Endothelial cell of umbilical vein (primary cell): ENCODE measurements at regions not wholly inside any gene's neighbourhood (a gene's known extent, or its start where the extent isn't known, plus 50 kb on each side); places are given as distances from the start of the nearest gene placed in this dataset.
A peak's percentile ranks its signal among the peaks of the same experiment; 100 is the strongest.

ENCODE experiments used
- BruUV-seq: library from RNA; stranded (reverse); fragments of 400-500 nt; replicated peaks from 2 replicates; lab custom pipeline; 2021; lab: Mats Ljungman, UMichigan
- CTCF ChIA-PET: fragments of 300-600, 350-600 bp; sonication (Branson Sonifier 250); formaldehyde crosslinking; loops from one replicate; lab custom pipeline; 2021; ENCODE audit warnings: antibody characterized with exemption, inconsistent platforms; lab: Charles Lee
- POLR2A ChIA-PET: fragments of 300-600, 350-600 bp; sonication (Branson Sonifier 250); formaldehyde crosslinking; loops from one replicate; lab custom pipeline; 2021; ENCODE audit warnings: antibody characterized with exemption, inconsistent platforms; lab: Charles Lee
- DNase-seq: peaks from one replicate; pipeline ENCODE4 v3.0.0-alpha.2; 2011; ENCODE audit warnings: low read depth, low spot score
- FAIRE-seq: peaks from 2 replicates; lab custom pipeline; 2011; peaks lifted over from hg19 to GRCh38; lab: Jason Lieb, UNC
- H2AFZ ChIP-seq: 2 replicates; pipeline ENCODE4 v1.6.0; 2012; ENCODE audit warnings: low read depth, low read length, control low read depth, inconsistent platforms
- H3K27ac ChIP-seq: 2 replicates; pipeline ENCODE4 v1.5.1; 2011; ENCODE audit warnings: low read depth, mild to moderate bottlenecking, control low read depth, low read length, moderate library complexity; ENCODE audit not compliant: insufficient read depth
- H3K27me3 ChIP-seq, 2 experiments: 2 replicates each; pipeline versions ENCODE4 v1.6.0 to v1.6.1; 2011; ENCODE audit warnings: low read length in 2 of 2, mixed read lengths in 1 of 2; ENCODE audit not compliant: control insufficient read depth in 2 of 2, insufficient read depth in 2 of 2
- H3K36me3 ChIP-seq, 2 experiments: 2 replicates in 1 of 2; 3 replicates in 1 of 2; pipeline ENCODE4 v1.5.1; 2011; ENCODE audit warnings: low read length in 2 of 2, mild to moderate bottlenecking in 1 of 2, moderate library complexity in 1 of 2; ENCODE audit not compliant: control insufficient read depth in 2 of 2, insufficient read depth in 2 of 2; ENCODE audit errors: extremely low read depth in 1 of 2
- H3K4me1 ChIP-seq: 3 replicates; pipeline ENCODE4 v1.5.1; 2011; ENCODE audit warnings: mild to moderate bottlenecking, low read length; ENCODE audit not compliant: control insufficient read depth, insufficient read depth; ENCODE audit errors: extremely low read depth
- H3K4me2 ChIP-seq: 2 replicates; pipeline ENCODE4 v1.6.1; 2011; ENCODE audit warnings: low read length, control low read depth, mixed read lengths; ENCODE audit not compliant: insufficient read depth
- H3K4me3 ChIP-seq, 3 experiments: fragments of 200-600 bp in 1 of 3; sonication (generic), shearing (Covaris generic) in 1 of 3; replicated peaks in 1 of 3; 2 replicates each; pipeline ENCODE4 v1.5.1; 2011 to 2016; ENCODE audit warnings: control low read depth in 3 of 3, low read length in 3 of 3, mild to moderate bottlenecking in 2 of 3, inconsistent platforms in 1 of 3, low read depth in 1 of 3, moderate library complexity in 1 of 3; ENCODE audit not compliant: insufficient read depth in 1 of 3
- H3K79me2 ChIP-seq: 2 replicates; pipeline ENCODE4 v1.6.0; 2012; ENCODE audit warnings: low read length, inconsistent platforms; ENCODE audit not compliant: control insufficient read depth, insufficient read depth
- H3K9ac ChIP-seq: replicated peaks from 2 replicates; pipeline ENCODE3; 2011; ENCODE audit warnings: low read length, control low read depth; ENCODE audit not compliant: insufficient read depth; ENCODE audit errors: extremely low read depth
- H3K9me1 ChIP-seq: replicated peaks from 3 replicates; pipeline ENCODE4 v1.6.0; 2011; ENCODE audit warnings: mild to moderate bottlenecking, low read length; ENCODE audit not compliant: control insufficient read depth, insufficient read depth; ENCODE audit errors: extremely low read depth
- H3K9me3 ChIP-seq: replicated peaks from 2 replicates; pipeline ENCODE4 v1.5.1; 2012; ENCODE audit warnings: low read length, inconsistent platforms; ENCODE audit not compliant: control insufficient read depth, insufficient read depth
- H4K20me1 ChIP-seq: replicated peaks from 2 replicates; pipeline ENCODE3; 2011; ENCODE audit warnings: mild to moderate bottlenecking, low read length; ENCODE audit not compliant: control insufficient read depth, insufficient read depth; ENCODE audit errors: extremely low read depth
- EZH2 ChIP-seq: IDR thresholded peaks from 2 replicates; pipeline ENCODE4 v1.6.1; 2012; ENCODE audit warnings: borderline replicate concordance, low read depth, mild to moderate bottlenecking, moderate library complexity, low read length, inconsistent platforms; ENCODE audit not compliant: severe bottlenecking
- FOS ChIP-seq: IDR thresholded peaks from 2 replicates; pipeline ENCODE4 v1.6.1; 2011; ENCODE audit warnings: mild to moderate bottlenecking, low read length, moderate library complexity, borderline replicate concordance; ENCODE audit not compliant: insufficient read depth
- GATA2 ChIP-seq: IDR thresholded peaks from 2 replicates; pipeline ENCODE4 v1.7.0; 2011; ENCODE audit warnings: low read depth, mild to moderate bottlenecking, moderate library complexity, mixed read lengths, low read length; ENCODE audit not compliant: insufficient read length, insufficient read depth
- JUN ChIP-seq: IDR thresholded peaks from 2 replicates; pipeline ENCODE4 v1.6.1; 2011; ENCODE audit warnings: borderline replicate concordance, low read depth; ENCODE audit not compliant: insufficient read length, insufficient read depth
- MYC ChIP-seq: IDR thresholded peaks from one replicate; pipeline ENCODE4 v1.6.1; 2011; ENCODE audit warnings: mild to moderate bottlenecking, low read depth, low read length
- POLR2A ChIP-seq: IDR thresholded peaks from 2 replicates; pipeline ENCODE4 v1.6.1; 2012; ENCODE audit warnings: low read depth, mild to moderate bottlenecking, control low read depth, low read length
- POLR2AphosphoS5 ChIP-seq: IDR thresholded peaks from 2 replicates; pipeline ENCODE4 v1.6.1; 2012; ENCODE audit warnings: low read depth, mild to moderate bottlenecking, control low read depth, low read length, moderate library complexity; ENCODE audit not compliant: insufficient read depth
- dilution Hi-C: fragments of 300-500 bp; cut with MboI; formaldehyde crosslinking; loops from one replicate; pipeline ENCODE4 v1.15.0; 2019; ENCODE audit warnings: low sequenced_read_pairs; ENCODE audit not compliant: extremely low pct_ligation_motif_present
- intact Hi-C: fragments of 100-400 bp; cut with micrococcal nuclease; formaldehyde crosslinking; loops from one replicate; pipeline ENCODE4 v1.10.0; 2022
- TF ChIP-seq, protein P1 (sequence below): IDR thresholded peaks from 2 replicates; pipeline ENCODE4 v1.6.1; 2011; ENCODE audit not compliant: insufficient read depth, insufficient read length
- TF ChIP-seq, protein P2 (sequence below), 2 donors: IDR thresholded peaks; 1 replicate in 1 of 2; 2 replicates in 1 of 2; pipeline ENCODE4 v1.5.1; 2011; ENCODE audit warnings: low read length in 2 of 2, mild to moderate bottlenecking in 2 of 2, moderate library complexity in 2 of 2, control low read depth in 1 of 2, inconsistent platforms in 1 of 2, low read depth in 1 of 2; ENCODE audit not compliant: insufficient read depth in 1 of 2; ENCODE audit errors: extremely low read depth in 1 of 2

DNA sequence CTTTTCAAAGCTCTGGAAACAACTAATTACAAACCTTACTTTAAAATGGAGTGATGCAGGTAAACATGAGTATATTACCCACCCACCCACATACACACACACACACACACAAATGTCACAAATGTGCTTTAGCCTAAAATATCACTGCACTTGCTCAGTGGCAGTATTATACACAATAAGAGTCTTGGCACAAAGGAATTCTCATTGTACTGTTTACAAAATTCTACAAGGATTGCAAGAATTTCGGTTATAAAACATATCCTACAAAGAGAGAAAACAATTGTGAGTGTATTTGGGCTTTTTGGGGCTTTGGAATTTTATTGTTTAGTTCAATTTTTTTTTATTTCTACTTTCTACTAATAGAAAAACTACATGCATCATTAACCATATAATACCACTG, 113.2 kb upstream of the BEND6 start:
- POLR2A ChIA-PET, result interaction anchor here (1.2 kb wide), 1 partner anchor 9 kb away, joined by 3 read pairs; no protein-coding TSS in a partner anchor
- H4K20me1 ChIP-seq, result peaks cover 8% of the 10 kb centered on the region

DNA sequence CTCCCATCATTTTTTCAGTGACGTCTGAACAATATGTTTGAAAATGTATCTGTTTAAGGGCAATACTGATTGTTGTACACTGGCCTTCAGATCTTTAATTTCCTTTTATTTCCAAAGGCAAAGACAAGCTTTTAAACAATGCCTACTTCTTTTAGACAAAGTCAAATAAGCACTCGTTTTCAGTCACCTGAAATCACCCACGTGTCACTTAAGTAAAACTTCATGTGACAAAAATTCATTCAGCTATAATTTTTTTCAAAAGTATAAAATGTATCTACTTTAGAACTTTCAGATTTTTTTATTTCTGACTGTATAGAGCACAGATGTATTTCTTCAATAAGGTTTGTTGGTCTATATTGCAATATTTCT, 113.5 kb upstream of the BEND6 start:
- Histone ChIP-seq H3K27me3 (no peaks in the 10 kb centered on the region), H3K79me2 (peaks cover 72% of the 10 kb centered on the region), H3K9ac (peak overlapping the region; percentile 66), H3K9me3 (no peaks in the 10 kb centered on the region), H3K4me3 (peak overlapping the region in 1 of 3 experiments; percentile 44), H3K4me2 (peak overlapping the region; percentile 94), H4K20me1 (peaks cover 8% of the 10 kb centered on the region), H2AFZ (no peak overlapping the region), H3K4me1 (peaks cover 28% of the 10 kb centered on the region), H3K9me1 (no peaks in the 10 kb centered on the region), H3K27ac (peak overlapping the region; percentile 58), H3K36me3 (no peaks in the 10 kb centered on the region)
- ChIA-PET CTCF (interaction anchor here (1.1 to 4.3 kb wide), 6 partner anchors 10 to 204 kb away, joined by 3 to 29 read pairs (median 4); no protein-coding TSS in a partner anchor), POLR2A (interaction anchor here (1.2 kb wide), 1 partner anchor 10 kb away, joined by 3 read pairs; no protein-coding TSS in a partner anchor)
- FAIRE-seq (no peak), DNase-seq (no peak)
- BruUV-seq, result TSS peak; percentile 86
- dilution Hi-C loops (no loop called here), intact Hi-C loops (loop anchor here (1.0 to 5.0 kb wide), 2 partner anchors 10 to 69 kb away; no protein-coding TSS in a partner anchor)
- TF ChIP-seq POLR2A (no peak), FOS (no peak), POLR2AphosphoS5 (no peak), JUN (no peak), MYC (no peak), GATA2 (no peak), EZH2 (no peak)
- TF ChIP-seq, protein P1, sequence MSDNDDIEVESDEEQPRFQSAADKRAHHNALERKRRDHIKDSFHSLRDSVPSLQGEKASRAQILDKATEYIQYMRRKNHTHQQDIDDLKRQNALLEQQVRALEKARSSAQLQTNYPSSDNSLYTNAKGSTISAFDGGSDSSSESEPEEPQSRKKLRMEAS, result no peak
- TF ChIP-seq, protein P2, sequence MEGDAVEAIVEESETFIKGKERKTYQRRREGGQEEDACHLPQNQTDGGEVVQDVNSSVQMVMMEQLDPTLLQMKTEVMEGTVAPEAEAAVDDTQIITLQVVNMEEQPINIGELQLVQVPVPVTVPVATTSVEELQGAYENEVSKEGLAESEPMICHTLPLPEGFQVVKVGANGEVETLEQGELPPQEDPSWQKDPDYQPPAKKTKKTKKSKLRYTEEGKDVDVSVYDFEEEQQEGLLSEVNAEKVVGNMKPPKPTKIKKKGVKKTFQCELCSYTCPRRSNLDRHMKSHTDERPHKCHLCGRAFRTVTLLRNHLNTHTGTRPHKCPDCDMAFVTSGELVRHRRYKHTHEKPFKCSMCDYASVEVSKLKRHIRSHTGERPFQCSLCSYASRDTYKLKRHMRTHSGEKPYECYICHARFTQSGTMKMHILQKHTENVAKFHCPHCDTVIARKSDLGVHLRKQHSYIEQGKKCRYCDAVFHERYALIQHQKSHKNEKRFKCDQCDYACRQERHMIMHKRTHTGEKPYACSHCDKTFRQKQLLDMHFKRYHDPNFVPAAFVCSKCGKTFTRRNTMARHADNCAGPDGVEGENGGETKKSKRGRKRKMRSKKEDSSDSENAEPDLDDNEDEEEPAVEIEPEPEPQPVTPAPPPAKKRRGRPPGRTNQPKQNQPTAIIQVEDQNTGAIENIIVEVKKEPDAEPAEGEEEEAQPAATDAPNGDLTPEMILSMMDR (IDR thresholded peaks at IDR 0.05; ENCODE audit: extremely low read depth in 1 of 2, insufficient read depth in 1 of 2, low read depth in 1 of 2, low read length in 2 of 2), result no peak

More for the DNA sequence above, 113.2 kb upstream of the BEND6 start:
- peak overlapping the region; percentile 66 for H3K9ac ChIP-seq
- TF ChIP-seq FOS, result no peak
- peaks cover 28% of the 10 kb centered on the region for H3K4me1 ChIP-seq
- peak overlapping the region; percentile 58 for H3K27ac ChIP-seq
- peaks cover 74% of the 10 kb centered on the region for H3K79me2 ChIP-seq
- CTCF ChIA-PET, result interaction anchor here (1.1 to 4.3 kb wide), 6 partner anchors 9 to 204 kb away, joined by 3 to 29 read pairs (median 4); no protein-coding TSS in a partner anchor
- H2AFZ ChIP-seq, result no peak overlapping the region
- FAIRE-seq, result no peak
- peak overlapping the region in 1 of 3 experiments; percentile 88 for H3K4me3 ChIP-seq
- H3K9me1 ChIP-seq, result no peaks in the 10 kb centered on the region
- dilution Hi-C loops (no loop called here), intact Hi-C loops (loop anchor here (1.0 to 5.0 kb wide), 3 partner anchors 10 to 205 kb away; no protein-coding TSS in a partner anchor)
- no peaks in the 10 kb centered on the region for H3K27me3 ChIP-seq
- H3K9me3 ChIP-seq, result no peaks in the 10 kb centered on the region
- DNase-seq, result no peak
- no peaks in the 10 kb centered on the region for H3K36me3 ChIP-seq
- H3K4me2 ChIP-seq, result peak overlapping the region; percentile 94
- no TSS peak for BruUV-seq
